SK-N-MC (cell line): ENCODE measurements at regions not wholly inside any gene's neighbourhood (a gene's known extent, or its start where the extent isn't known, plus 50 kb on each side); places are given as distances from the start of the nearest gene placed in this dataset.
"Not testable (repeated sequence)": the region's sequence is repeated elsewhere in the genome, so short reads cannot be mapped to it uniquely, and the experiment has no call there.

Experiments used
- EZH2 ChIP-seq: fragments of 200-600 bp; sonication (generic); IDR thresholded peaks from one replicate; pipeline ENCODE4 v1.6.1; 2017; ENCODE audit warnings: antibody characterized with exemption
- FOXP2 ChIP-seq: optimal IDR thresholded peaks from 2 replicates; pipeline ENCODE3; 2011; ENCODE audit warnings: mild to moderate bottlenecking, moderate library complexity; ENCODE audit not compliant: insufficient read depth; ENCODE audit errors: extremely low read length, control extremely low read depth
- POLR2AphosphoS5 ChIP-seq: IDR thresholded peaks from 2 replicates; pipeline ENCODE4 v1.6.1; 2012; ENCODE audit warnings: mild to moderate bottlenecking, low read depth, low read length, borderline replicate concordance

DNA sequence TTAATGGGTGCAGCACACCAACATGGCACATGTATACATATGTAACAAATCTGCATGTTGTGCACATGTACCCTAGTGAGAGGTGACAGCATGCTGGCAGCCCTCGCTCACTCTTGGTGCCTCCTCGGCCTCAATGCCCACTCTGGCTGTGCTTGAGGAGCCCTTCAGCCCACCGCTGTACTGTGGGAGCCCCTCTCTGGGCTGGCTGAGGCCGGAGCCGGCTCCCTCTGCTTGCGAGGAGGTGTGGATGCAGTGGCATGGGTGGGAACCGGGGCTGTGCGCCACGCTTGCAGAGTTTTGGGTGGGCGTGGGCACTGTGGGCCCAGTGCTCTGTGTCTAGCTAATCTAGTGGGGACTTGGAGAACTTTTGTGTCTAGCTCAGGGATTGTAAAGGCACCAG lies 315.9 kb upstream of the MAN1A1 start:
- not testable (repeated sequence) for TF ChIP-seq EZH2, POLR2AphosphoS5, FOXP2
